Epidermal melanocyte (primary cell): ENCODE measurements at regions not wholly inside any gene's neighbourhood (a gene's known extent, or its start where the extent isn't known, plus 50 kb on each side); places are given as distances from the start of the nearest gene placed in this dataset.
"Not testable (repeated sequence)": the region's sequence is repeated elsewhere in the genome, so short reads cannot be mapped to it uniquely, and the experiment has no call there.

Source experiments
- DNase-seq: peaks from one replicate; pipeline ENCODE4 v3.0.0; 2011; ENCODE audit warnings: low spot score; ENCODE audit not compliant: insufficient read length

GRCh38 chr1:38758820-38759219 lies 100.8 kb downstream of the RRAGC start:
- no peak for DNase-seq

GRCh38 chr1:38746941-38747600 lies 112.5 kb downstream of the RRAGC start:
- no peak for DNase-seq

GRCh38 chr1:38746402-38746935 lies 113.1 kb downstream of the RRAGC start:
- no peak for DNase-seq

- DNase-seq, result no peak
Observed at GRCh38 chr1:38745476-38746401, 113.8 kb downstream of the RRAGC start.

GRCh38 chr1:38744452-38745350 lies 114.9 kb downstream of the RRAGC start:
- no peak for DNase-seq

GRCh38 chr1:38743184-38743583 lies 116.4 kb downstream of the RRAGC start:
- DNase-seq, result no peak

GRCh38 chr1:38741341-38741740 lies 118.2 kb downstream of the RRAGC start:
- no peak for DNase-seq

GRCh38 chr1:38740487-38740886 lies 119.1 kb downstream of the RRAGC start:
- no peak for DNase-seq

- DNase-seq, result no peak
Observed at GRCh38 chr1:38738207-38738606, 121.4 kb downstream of the RRAGC start.

GRCh38 chr1:38736399-38736798 lies 123.2 kb downstream of the RRAGC start:
- no peak for DNase-seq

- no peak for DNase-seq
Observed at GRCh38 chr1:38735651-38736161, 123.9 kb downstream of the RRAGC start.

- DNase-seq, result no peak
Observed at GRCh38 chr1:38733761-38734160, 125.8 kb downstream of the RRAGC start.

- DNase-seq, result no peak
Observed at GRCh38 chr1:38730511-38731397, 128.8 kb downstream of the RRAGC start.

GRCh38 chr1:38728585-38728908 lies 131.0 kb downstream of the RRAGC start:
- DNase-seq, result no peak

GRCh38 chr1:38727684-38728584 lies 131.6 kb downstream of the RRAGC start:
- no peak for DNase-seq

- not testable (repeated sequence) for DNase-seq
Observed at GRCh38 chr1:38725321-38725961, 134.1 kb downstream of the RRAGC start.

GRCh38 chr1:38724160-38725131 lies 135.1 kb downstream of the RRAGC start:
- DNase-seq, result no peak

GRCh38 chr1:38721816-38722215 lies 137.8 kb downstream of the RRAGC start:
- DNase-seq, result no peak
